Lung microvascular endothelial cell (primary cell): ENCODE measurements at regions not wholly inside any gene's neighbourhood (a gene's known extent, or its start where the extent isn't known, plus 50 kb on each side); places are given as distances from the start of the nearest gene placed in this dataset.
A peak's percentile ranks its signal among the peaks of the same experiment; 100 is the strongest.
"Not testable (repeated sequence)": the region's sequence is repeated elsewhere in the genome, so short reads cannot be mapped to it uniquely, and the experiment has no call there.

Experiments
- DNase-seq, 2 donors: peaks; one replicate each; pipeline versions ENCODE4 v3.0.0 to v3.0.0-alpha.2; 2010; ENCODE audit warnings: low read depth in 2 of 2

DNA sequence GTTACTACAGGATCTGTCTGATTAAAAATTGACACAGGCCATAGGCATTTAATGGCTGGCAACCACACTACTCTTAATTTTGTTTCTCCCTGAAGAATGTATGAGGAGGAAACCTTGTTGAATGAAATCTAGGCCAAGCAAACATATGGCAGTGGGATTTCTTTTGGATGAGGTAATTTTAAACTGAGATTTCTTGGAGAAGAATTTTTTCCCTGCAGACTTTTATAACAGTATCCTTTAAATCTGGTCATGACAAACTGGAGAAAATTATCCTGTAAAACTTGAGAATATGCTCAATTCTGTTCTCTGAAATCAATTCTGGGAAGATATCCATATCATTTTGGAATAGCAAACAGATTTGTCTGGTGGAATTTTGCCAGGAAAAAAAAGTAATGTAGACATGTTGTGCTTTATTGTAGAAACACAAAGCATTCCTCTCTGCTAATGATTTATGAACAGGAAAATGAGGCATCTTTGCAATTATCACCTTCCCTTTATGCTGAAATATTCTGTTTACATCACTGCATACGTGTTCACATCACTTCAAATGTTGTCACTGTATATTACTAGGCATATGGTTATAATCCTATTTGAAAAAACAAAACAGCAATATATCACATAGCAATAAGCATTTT lies 108.3 kb upstream of the ARSJ start:
- peak; percentile 72 to 82 for DNase-seq

DNA sequence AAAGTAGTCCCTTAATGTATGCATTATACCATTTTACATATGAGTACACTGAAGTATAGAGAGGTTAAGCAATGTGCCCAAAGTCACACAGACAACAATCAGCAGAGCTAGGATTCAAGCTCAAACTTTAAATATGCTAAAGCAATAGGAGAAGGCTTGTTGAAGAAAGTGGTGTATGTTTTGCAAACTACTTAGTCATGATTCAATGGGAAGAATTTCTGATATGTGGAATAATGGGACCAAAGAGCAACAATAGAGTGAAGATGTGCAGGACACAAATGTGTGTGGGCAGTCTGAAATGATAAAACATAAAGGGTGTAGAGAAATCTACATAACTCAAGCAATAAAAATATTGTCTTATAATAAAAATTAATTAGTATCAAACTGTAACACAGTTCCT lies 109.0 kb upstream of the ARSJ start:
- DNase-seq: no peak

- no peak for DNase-seq
Observed at GRCh38 chr4:114091546-114091945, 112.1 kb upstream of the ARSJ start.

DNA sequence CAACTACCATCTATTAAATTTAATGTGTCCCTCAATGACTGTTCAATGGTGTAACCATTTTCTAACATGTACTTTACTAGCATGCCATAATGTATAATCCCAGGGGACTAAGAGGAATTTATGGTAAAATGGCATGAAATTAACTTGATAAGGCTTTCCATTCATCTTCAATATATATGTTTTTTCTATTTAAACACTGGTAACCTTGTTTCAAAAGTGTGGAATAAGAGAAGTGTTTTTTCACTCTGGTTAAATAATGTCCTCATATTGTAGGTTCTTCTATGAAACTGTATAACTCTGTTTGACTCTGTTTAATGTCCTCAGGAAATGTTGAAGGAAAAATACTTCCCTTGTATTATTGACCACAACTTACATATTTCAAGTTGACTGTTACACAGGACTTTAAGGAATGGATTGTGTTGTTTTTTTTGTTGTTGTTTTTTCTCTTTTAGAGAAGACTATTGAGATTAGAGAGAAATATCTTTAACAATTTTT lies 113.8 kb upstream of the ARSJ start:
- DNase-seq: peak in 1 of 2 donors; percentile 12

DNA sequence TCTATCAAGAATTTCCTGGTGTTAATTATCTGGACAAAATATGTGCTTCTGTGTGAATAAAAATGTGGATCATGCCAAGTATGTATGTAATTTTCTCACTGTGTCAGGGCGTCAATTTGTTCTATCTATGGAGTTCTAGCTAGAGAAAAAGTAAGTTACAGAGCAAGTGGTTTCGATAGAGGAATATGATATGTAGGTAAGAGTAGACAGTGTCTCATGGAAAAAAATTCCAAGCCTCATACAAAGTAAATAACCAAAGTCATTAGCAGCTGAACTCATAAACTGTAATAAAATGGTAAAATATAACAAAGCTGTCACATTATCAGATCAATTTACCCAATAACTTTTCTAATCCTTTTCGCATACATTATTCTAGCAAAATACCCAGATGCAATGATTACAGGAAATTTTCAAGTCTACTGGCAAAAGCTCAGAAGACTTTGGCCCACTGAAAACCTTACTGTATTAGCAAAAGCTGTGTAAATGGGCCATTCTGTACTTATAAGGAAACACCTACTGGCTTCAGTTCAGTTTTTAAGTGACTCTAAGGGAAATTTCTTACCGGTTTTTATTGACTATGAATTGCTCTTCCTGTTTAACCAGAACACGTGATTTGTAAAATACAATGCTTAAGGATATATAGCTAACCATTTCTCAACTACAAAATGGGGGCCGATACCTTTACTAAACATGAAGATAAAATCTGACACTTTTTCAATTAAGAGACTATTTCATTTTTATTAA lies 121.0 kb upstream of the ARSJ start:
- no peak for DNase-seq

DNA sequence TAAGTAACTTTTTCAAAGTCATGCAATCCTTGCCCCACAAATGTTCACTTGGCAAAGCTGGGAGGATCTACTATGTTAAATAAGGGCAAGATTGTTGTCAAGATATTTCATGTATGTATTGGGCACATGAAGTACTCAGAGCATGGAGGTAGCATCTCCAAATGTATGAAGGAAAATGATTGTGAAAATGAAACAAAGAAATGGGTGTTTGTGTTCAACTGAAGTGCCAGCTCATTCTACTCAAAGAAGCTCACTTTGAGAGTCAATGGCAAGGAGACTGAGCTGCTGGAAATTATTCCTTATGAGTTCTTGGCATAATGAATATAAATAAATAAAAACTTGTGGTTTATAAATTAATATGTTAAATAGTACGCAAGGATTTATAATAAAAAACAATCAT lies 124.5 kb upstream of the ARSJ start:
- DNase-seq: no peak

GRCh38 chr4:114108869-114109268 lies 129.4 kb upstream of the ARSJ start:
- peak; percentile 12 to 72 for DNase-seq

GRCh38 chr4:114109776-114110175 lies 130.3 kb upstream of the ARSJ start:
- no peak for DNase-seq

- no peak for DNase-seq
Observed at GRCh38 chr4:114115526-114115925, 136.1 kb upstream of the ARSJ start.

DNA sequence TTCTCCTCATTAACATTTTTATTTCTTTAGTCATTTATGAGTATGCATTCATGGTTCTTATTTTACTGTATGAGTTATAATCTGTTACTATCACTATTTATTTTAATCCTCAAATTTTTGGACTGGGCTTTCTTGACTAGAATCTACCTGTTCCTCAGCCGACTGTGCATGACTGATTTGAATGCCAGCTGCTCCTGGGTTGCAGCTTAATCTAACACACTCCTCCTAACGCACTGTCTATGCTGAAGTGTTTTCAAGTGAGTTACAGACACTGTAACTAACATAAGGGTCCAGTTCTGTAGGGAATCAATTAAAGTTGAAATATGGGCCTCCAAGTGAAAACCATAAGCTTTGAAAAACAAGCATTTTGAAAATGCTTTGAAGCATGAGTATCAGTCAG lies 137.4 kb upstream of the ARSJ start:
- no peak for DNase-seq

GRCh38 chr4:114121221-114121620 lies 141.8 kb upstream of the ARSJ start:
- DNase-seq: no peak

GRCh38 chr4:114132199-114132598 lies 152.8 kb upstream of the ARSJ start:
- no peak for DNase-seq

GRCh38 chr4:114132830-114133229 lies 153.4 kb upstream of the ARSJ start:
- DNase-seq: no peak

- peak in 1 of 2 donors; percentile 63 for DNase-seq
Observed at GRCh38 chr4:114136069-114136468, 156.6 kb upstream of the ARSJ start.

- DNase-seq: no peak
Observed at GRCh38 chr4:114137984-114138383, 158.5 kb upstream of the ARSJ start.

DNA sequence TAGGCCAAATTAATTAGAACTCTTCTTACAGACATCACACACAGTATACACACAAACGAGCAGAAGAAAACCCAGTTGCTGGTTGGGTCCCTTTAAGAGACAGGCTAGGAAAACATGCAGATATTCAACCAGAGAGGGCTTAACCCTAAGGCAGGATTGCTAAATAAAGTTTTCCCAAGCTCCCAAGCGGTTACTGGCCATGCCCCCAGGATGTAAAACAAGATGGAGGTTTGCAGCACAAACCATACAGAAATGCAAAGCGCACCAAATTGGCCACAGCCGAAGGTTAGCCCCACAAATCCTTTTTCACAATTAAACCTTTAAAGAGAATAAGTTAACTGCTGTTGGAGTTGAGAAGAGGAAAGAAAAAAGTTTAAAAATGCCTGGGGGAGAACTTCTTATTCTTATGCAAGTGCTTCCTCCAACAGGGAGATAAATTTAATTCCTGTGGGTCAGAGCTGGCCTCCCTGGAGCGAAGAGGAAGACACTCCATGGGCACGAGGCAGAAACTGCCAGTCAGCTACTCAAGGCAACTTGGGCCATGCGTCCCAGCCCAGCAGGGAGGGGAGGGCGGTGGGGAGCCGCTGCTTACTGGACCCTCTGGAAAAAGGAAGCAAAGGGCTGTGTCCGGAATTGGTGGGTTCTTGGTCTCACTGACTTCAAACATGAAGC lies 167.6 kb upstream of the ARSJ start:
- DNase-seq: no peak

DNA sequence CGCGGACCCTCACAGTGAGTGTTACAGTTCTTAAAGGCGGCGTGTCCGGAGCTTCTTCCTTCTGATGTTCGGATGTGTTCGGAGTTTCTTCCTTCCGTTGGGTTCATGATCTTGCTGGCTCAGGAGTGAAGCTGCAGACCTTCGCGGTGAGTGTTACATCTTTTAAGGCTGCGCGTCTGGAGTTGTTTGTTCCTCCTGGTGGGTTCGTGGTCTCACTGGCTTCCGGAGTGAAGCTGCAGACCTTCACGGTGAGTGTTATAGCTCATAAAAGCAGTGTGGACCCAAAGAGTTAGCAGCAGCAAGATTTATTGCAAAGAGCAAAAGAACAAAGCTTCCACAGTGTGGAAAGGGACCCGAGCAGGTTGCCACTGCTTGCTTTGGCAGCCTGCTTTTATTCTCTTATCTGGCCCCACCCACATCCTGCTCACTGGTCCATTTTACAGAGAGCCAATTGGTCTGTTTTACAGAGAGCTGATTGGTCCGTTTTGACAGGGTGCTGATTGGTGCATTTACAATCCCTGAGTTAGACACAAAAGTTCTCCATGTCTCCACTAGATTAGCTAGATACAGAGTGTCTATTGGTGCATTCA lies 168.3 kb upstream of the ARSJ start:
- not testable (repeated sequence) for DNase-seq

DNA sequence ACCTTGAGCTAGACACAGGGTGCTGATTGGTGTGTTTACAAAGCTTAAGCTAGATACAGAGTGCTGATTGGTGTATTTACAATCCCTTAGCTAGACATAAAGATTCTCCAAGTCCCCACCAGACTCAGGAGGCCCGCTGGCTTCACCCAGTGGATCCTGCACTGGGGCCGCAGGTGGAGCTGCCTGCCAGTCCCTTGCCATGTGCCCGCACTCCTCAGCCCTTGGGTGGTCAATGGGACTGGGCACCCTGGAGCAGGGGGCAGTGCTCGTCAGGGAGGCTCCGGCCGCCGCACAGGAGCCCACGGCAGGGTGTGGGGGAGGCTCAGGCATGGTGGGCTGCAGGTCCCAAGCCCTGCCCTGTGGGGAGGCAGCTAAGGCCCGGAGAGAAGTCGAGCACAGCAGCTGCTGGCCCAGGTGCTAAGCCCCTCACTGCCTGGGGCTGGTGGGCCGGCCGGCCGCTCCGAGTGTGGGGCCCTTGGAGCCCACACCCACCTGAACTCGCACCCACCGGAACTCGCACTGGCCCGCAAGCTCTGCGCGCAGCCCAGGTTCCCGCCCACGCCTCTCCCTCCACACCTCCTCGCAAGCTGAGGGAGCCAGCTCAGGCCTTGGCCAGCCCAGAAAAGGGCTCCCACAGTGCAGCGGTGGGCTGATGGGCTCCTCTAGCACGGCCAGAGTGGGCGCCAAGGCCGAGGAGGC lies 169.1 kb upstream of the ARSJ start:
- not testable (repeated sequence) for DNase-seq

- no peak for DNase-seq
Observed at GRCh38 chr4:114156371-114156770, 176.9 kb upstream of the ARSJ start.

GRCh38 chr4:114161809-114162208 lies 182.4 kb upstream of the ARSJ start:
- DNase-seq: no peak

- no peak for DNase-seq
Observed at GRCh38 chr4:114163051-114163450, 183.6 kb upstream of the ARSJ start.

GRCh38 chr4:114173968-114174367 lies 194.5 kb upstream of the ARSJ start:
- DNase-seq: no peak
